ENCODE measurements at regions not wholly inside any gene's neighbourhood (a gene's known extent, or its start where the extent isn't known, plus 50 kb on each side); places are given as distances from the start of the nearest gene placed in this dataset.

DNA sequence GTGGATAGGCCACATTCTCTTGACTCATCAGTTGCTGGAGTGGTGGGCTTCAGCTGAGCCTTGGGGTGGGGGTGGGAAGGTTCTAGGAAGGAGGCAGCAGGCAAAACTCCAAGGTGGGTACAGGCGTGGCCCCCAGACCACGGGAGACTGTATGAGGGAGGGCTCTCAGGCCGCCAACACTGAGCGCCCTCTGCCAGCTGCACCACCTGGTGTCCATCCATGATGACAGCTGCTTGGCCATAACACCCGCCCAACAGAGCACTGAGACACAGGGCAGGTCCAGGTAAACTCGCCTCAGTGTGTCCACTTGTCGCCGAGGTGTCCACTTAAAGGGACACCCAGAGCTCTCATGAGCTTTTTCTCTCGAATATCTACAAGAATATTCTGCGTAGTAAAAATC is 133.5 kb downstream of the C16orf95 start:
- no peak for DNase-seq (ENCODE audit: extremely low read depth in 1 of 2, low read depth in 1 of 2)

DNA sequence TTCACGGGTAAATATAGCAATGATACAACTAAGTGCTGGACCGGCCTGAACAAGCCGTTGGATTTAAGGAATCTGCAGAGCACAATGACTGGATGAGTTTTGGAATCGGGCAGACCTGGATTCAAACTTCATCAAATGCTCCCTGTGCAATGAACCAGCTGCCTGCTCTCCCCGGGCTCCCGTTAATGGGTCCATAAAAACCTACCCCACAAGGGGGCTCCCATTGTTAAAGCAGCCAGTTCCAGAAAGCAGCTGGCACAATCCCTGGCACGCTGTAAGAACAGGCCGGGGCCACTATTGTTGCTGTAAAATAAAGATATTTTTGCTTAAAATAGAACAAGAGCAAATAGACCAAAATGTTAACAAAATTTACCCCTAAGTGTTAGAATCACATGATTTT is 131.9 kb downstream of the C16orf95 start:
- DNase-seq (ENCODE audit: extremely low read depth in 1 of 2, low read depth in 1 of 2), result no peak

GRCh38 chr16:87185983-87186382 is 131.2 kb downstream of the C16orf95 start:
- no peak for DNase-seq (ENCODE audit: extremely low read depth in 1 of 2, low read depth in 1 of 2)

DNA sequence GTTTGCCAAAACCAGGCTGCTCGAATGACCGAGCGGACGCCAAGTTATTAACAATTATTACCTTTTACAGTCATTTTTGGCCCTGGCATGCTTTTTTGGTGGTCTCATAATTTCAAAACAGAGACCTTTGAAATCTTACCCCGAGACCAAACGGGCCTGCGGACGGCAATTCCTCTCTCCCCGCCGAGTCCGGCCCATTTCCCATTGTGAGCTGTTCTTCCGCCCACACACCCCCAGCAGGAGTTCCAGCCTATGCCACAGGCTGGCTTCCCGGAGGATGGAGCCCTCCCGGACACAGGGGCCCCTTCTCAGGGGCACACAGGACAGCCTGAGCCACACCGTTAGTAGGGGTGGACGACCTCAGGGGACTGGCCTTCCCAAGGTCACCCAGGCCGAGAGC is 130.7 kb downstream of the C16orf95 start:
- no peak for DNase-seq (ENCODE audit: extremely low read depth in 1 of 2, low read depth in 1 of 2)

- DNase-seq (ENCODE audit: extremely low read depth in 1 of 2, low read depth in 1 of 2), result no peak
These were observed 130.2 kb downstream of the C16orf95 start for GRCh38 chr16:87186876-87187533.

GRCh38 chr16:87188104-87188503 is 129.1 kb downstream of the C16orf95 start:
- DNase-seq (ENCODE audit: extremely low read depth in 1 of 2, low read depth in 1 of 2), result no peak

DNA sequence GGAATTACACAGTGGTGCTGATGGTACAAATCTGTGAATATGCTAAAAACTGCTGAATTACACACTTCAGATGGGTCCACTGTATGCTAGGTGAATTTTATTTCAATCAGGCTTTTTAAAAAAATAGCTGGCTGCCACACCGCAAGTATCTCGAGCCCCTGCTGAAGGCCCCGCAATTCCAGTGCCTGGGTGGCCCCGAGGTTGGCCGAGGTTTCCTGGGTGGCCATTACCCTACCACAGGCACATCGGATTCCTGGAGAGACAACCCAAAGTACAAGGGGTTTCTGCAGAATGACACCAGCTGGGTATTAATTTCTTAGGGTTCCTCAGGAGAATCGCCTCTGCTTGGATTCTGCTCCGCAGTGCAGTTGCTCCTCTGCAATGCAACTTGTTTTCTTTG is 127.8 kb downstream of the C16orf95 start:
- DNase-seq (ENCODE audit: extremely low read depth in 1 of 2, low read depth in 1 of 2), result no peak

- DNase-seq (ENCODE audit: extremely low read depth in 1 of 2, low read depth in 1 of 2), result no peak
These were observed 126.6 kb downstream of the C16orf95 start for GRCh38 chr16:87190288-87191230.

DNA sequence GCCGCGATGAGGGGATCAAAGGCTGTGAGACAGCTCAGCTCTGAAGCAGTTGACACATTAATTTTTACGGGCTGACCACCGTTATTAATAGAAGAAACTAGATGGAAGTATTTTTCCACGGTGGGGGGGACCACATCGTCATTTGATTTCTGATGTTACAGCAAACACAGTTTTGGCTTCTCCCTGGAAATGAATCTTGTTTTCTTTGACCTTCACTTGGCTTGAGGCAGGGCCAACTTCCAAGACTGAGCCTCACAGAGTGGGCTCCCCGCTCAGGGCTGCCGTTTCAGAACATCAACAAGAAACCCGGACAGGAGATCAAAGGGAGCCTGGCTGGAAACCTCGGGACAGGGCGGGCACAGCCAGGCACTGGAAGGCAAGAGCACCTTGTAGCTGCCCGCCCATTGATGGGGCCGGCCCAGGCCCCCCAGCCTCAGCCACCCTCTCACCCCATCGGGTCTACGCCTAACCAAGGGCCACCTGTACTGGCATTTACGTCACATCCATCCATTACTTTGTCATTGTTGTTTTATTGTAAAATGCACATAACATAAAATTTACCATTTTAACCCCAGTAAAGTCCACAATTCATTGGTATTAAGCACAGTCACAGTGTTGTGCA is 124.6 kb downstream of the C16orf95 start:
- DNase-seq (ENCODE audit: extremely low read depth in 1 of 2, low read depth in 1 of 2), result no peak

DNA sequence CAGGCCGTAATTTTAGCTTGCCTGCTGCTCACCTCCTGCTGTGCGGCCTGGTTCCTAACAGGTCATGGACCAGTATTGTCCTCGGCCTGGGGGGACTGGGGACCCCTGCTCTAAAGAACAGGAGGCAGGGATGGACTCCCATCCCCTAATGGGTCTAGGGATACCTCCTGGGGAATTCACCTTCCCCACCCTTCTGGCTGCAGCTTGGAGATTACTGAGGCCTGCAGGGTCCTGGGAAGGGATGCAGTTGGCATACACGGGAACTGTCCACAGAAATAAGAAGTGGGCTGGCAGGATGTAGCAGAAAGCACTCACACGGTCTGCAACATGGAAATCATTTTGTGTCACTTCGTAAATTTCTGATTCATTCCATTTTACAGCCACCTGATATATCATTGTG is 123.0 kb downstream of the C16orf95 start:
- DNase-seq (ENCODE audit: extremely low read depth in 1 of 2, low read depth in 1 of 2), result no peak

GRCh38 chr16:87195161-87195560 is 122.0 kb downstream of the C16orf95 start:
- DNase-seq (ENCODE audit: extremely low read depth in 1 of 2, low read depth in 1 of 2), result no peak

- DNase-seq (ENCODE audit: extremely low read depth in 1 of 2, low read depth in 1 of 2), result no peak
These were observed 121.0 kb downstream of the C16orf95 start for GRCh38 chr16:87196231-87196630.

DNA sequence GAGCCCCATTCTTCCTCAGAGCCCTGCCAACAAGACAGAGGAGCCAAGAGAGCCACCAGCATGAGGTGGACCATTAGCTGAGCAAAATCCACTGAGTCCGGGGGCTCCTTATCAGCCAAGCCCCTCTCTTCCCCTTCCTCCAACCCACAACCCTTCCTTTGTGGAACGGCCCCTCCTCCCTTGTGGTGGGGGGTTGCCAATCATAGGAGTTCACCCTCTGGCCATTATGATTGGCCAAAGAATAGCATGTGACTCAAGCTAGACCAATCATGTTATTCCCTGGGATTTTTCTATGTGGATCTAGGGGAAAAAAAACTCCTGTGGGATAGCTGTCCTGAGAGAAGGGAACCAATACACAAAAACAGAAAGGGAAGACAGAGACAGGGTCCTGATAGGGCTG is 120.5 kb downstream of the C16orf95 start:
- no peak for DNase-seq (ENCODE audit: extremely low read depth in 1 of 2, low read depth in 1 of 2)

GRCh38 chr16:87198328-87198832 is 118.8 kb downstream of the C16orf95 start:
- no peak for DNase-seq (ENCODE audit: extremely low read depth in 1 of 2, low read depth in 1 of 2)

DNA sequence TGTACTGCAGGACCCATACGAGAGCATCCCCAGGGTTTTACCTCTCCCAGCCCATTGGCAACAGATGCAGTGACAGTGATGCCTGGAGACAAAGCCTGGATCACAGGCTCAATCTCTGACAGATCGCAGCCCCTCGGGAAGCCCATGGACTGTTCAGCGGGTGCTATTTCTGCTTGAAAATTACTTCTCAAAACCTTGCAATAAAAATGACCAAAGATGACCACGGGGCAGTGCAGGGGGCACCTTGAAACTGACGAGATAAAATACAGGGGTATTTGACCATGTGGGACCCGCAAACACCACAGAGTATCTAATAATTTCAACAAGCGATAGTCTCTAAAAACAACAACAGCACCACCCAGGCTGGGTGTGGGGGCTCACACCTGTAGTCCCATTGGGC is 118.3 kb downstream of the C16orf95 start:
- DNase-seq (ENCODE audit: extremely low read depth in 1 of 2, low read depth in 1 of 2), result no peak

GRCh38 chr16:87199379-87199778 is 117.8 kb downstream of the C16orf95 start:
- DNase-seq (ENCODE audit: extremely low read depth in 1 of 2, low read depth in 1 of 2), result no peak

DNA sequence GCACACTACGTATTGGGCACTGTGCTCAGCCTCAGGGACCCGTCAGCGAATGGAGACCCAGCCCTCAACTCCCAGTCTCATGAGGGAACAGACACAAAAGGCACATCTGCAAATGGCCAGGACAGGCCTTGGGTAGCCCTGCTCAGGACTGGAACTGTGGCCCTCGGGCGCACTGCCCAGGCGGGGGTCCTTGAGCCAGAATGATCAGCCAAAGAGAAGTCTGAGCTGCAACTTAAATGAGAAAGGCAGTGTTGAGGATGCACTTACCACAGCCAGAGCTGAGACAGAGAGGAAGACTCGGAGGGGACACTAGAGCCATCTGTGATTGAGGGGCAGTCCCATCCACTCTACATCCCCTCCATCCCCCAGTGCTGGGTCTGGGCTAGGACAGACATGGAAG is 117.3 kb downstream of the C16orf95 start:
- DNase-seq (ENCODE audit: extremely low read depth in 1 of 2, low read depth in 1 of 2), result no peak

- no peak for DNase-seq (ENCODE audit: extremely low read depth in 1 of 2, low read depth in 1 of 2)
These were observed 116.6 kb downstream of the C16orf95 start for GRCh38 chr16:87200637-87201036.

DNA sequence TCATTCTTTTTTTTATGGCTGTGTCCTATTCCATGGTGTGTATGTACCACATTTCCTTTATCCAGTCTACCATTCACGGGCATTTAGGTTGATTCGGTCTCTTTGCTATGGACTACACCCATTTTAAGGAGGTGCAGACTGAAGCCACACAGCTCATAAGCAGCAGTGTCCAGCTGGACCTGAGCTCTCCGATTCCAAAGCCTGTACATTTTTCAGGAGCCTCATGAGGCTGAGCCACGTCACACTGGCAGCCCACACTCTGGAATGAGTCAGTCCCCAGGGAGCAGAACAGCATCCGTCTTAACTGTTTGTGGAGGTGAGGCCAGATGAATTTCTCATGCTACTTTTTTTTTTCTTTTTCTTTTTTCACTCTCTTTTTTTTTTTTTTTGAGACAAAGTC is 116.1 kb downstream of the C16orf95 start:
- DNase-seq (ENCODE audit: extremely low read depth in 1 of 2, low read depth in 1 of 2), result no peak

DNA sequence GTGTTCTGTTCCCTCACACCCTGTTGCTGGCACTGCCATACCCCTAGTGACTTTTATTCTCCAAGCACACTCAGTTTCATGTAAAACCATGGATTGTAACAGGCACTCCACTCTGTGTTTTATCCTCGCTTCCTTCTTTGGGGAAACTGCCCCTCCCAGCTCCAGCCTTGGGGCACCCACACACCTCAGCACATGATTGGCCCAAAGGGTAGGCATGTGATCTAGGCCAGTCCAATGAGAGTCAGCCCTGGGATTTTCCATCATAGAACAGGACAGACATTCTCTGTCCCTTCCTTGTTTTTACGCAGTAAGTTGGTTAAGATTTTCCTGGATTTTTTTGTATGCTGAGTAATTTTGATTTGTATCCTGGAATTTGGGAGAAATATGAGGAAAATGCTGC is 115.4 kb downstream of the C16orf95 start:
- no peak for DNase-seq (ENCODE audit: extremely low read depth in 1 of 2, low read depth in 1 of 2)

DNA sequence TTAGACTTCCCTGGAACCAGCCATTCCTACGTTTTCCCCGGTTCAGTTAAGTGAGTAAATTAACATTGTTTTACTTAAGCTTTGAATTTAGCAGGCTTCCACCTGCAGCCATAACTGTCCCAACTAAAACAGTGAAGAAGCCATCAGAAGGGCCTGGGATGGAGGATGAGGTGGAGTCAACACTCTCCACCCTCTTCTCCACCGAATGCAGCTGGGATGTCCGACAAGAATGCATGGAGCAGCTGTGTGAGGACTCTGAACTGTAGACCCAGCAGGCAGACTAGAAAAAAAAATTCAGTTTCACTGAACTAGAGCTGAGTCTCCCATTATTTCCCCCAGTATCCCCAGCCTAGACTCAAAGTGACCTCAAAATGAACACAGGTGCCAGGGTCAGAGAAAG is 114.8 kb downstream of the C16orf95 start:
- DNase-seq (ENCODE audit: extremely low read depth in 1 of 2, low read depth in 1 of 2), result no peak

All from activated CD8-positive, alpha-beta memory T cell treated with anti-CD3 and anti-CD28 coated beads for 1 hour (primary cell).